ENCODE measurements at regions not wholly inside any gene's neighbourhood (a gene's known extent, or its start where the extent isn't known, plus 50 kb on each side); places are given as distances from the start of the nearest gene placed in this dataset.

GRCh38 chr16:73882651-73883050, 414.0 kb upstream of the PSMD7 start:
- no peak for TF ChIP-seq EZH2 (IDR thresholded peaks at IDR 0.05; ENCODE audit: low read length)
- TF ChIP-seq, protein P1, sequence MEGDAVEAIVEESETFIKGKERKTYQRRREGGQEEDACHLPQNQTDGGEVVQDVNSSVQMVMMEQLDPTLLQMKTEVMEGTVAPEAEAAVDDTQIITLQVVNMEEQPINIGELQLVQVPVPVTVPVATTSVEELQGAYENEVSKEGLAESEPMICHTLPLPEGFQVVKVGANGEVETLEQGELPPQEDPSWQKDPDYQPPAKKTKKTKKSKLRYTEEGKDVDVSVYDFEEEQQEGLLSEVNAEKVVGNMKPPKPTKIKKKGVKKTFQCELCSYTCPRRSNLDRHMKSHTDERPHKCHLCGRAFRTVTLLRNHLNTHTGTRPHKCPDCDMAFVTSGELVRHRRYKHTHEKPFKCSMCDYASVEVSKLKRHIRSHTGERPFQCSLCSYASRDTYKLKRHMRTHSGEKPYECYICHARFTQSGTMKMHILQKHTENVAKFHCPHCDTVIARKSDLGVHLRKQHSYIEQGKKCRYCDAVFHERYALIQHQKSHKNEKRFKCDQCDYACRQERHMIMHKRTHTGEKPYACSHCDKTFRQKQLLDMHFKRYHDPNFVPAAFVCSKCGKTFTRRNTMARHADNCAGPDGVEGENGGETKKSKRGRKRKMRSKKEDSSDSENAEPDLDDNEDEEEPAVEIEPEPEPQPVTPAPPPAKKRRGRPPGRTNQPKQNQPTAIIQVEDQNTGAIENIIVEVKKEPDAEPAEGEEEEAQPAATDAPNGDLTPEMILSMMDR (optimal IDR thresholded peaks at IDR 0.05 in 1 of 3, IDR thresholded peaks at IDR 0.05 in 1 of 3, conservative IDR thresholded peaks at IDR 0.05 in 1 of 3; ENCODE audit: extremely low read depth in 1 of 3, insufficient read depth in 2 of 3, low read length in 3 of 3), result no peak

All from keratinocyte (primary cell).